WTC11 (cell line): ENCODE measurements at regions not wholly inside any gene's neighbourhood (a gene's known extent, or its start where the extent isn't known, plus 50 kb on each side); places are given as distances from the start of the nearest gene placed in this dataset.

Experiments used
- ATAC-seq: fragments of 200-7000 bp; cut with Tn5 transposase; 2 replicates; pipeline ENCODE4 v1.10.0; 2021; ENCODE audit warnings: mild to moderate bottlenecking, moderate library complexity
- CTCF ChIA-PET: fragments of 300-600 bp; sonication (Branson Sonifier 250); formaldehyde crosslinking; loops from one replicate; lab custom pipeline; 2021; ENCODE audit warnings: antibody characterized with exemption; lab: Charles Lee
- POLR2A ChIA-PET: fragments of 350-600 bp; sonication (Branson Sonifier 250); formaldehyde crosslinking; loops from one replicate; lab custom pipeline; 2021; ENCODE audit warnings: antibody characterized with exemption; lab: Charles Lee
- DNase-seq: peaks from one replicate; pipeline ENCODE4 v3.0.0; 2021; ENCODE audit warnings: low spot score
- H3K27ac Mint-ChIP-seq: 2 replicates; pipeline ENCODE4 v1.8.0; 2021; ENCODE audit warnings: mixed read lengths
- H3K27me3 Mint-ChIP-seq: 2 replicates; pipeline ENCODE4 v1.8.0; 2021; ENCODE audit warnings: low read depth, mild to moderate bottlenecking, moderate library complexity, mixed read lengths
- H3K36me3 Mint-ChIP-seq: 2 replicates; pipeline ENCODE4 v1.8.0; 2021; ENCODE audit warnings: mixed read lengths
- H3K4me1 Mint-ChIP-seq: 2 replicates; pipeline ENCODE4 v1.8.0; 2022; ENCODE audit warnings: mixed read lengths
- H3K4me3 Mint-ChIP-seq: 2 replicates; pipeline ENCODE4 v1.8.0; 2021; ENCODE audit warnings: mild to moderate bottlenecking, moderate library complexity, mixed read lengths
- H3K9me3 Mint-ChIP-seq: 2 replicates; pipeline ENCODE4 v1.8.0; 2021; ENCODE audit warnings: mixed read lengths
- AR ChIP-seq: fragments of 250-450 bp; sonication (Bioruptor Pico); IDR thresholded peaks from 2 replicates; pipeline ENCODE4 v1.9.0; 2021; ENCODE audit warnings: mild to moderate bottlenecking
- ATF2 ChIP-seq: sonication (generic); formaldehyde crosslinking; IDR thresholded peaks from 2 replicates; pipeline ENCODE4 v1.8.1; 2022; ENCODE audit warnings: low read depth, missing genetic modification reagents, borderline replicate concordance
- CREB1 ChIP-seq: sonication (generic); formaldehyde crosslinking; IDR thresholded peaks from 2 replicates; pipeline ENCODE4 v1.8.0; 2023; ENCODE audit warnings: mild to moderate bottlenecking, missing genetic modification reagents
- ELF4 ChIP-seq: sonication (generic); formaldehyde crosslinking; IDR thresholded peaks from 2 replicates; pipeline ENCODE4 v1.8.1; 2022; ENCODE audit warnings: low read depth, mild to moderate bottlenecking, moderate library complexity, missing genetic modification reagents
- ETV6 ChIP-seq: sonication (generic); formaldehyde crosslinking; IDR thresholded peaks from 2 replicates; pipeline ENCODE4 v1.8.1; 2022; ENCODE audit warnings: mild to moderate bottlenecking, missing genetic modification reagents
- GTF2I ChIP-seq: fragments of 250-450 bp; sonication (Bioruptor Pico); conservative IDR thresholded peaks from 2 replicates; pipeline ENCODE4 v1.4.0; 2021; ENCODE audit warnings: mild to moderate bottlenecking
- IRF2 ChIP-seq: sonication (generic); formaldehyde crosslinking; IDR thresholded peaks from 2 replicates; pipeline ENCODE4 v1.8.0; 2022; ENCODE audit warnings: low read depth, missing genetic modification reagents, borderline replicate concordance
- MYBL2 ChIP-seq: sonication (generic); formaldehyde crosslinking; IDR thresholded peaks from 2 replicates; pipeline ENCODE4 v1.8.1; 2023; ENCODE audit warnings: mild to moderate bottlenecking, moderate library complexity, missing genetic modification reagents
- NR3C1 ChIP-seq: sonication (generic); formaldehyde crosslinking; conservative IDR thresholded peaks from 2 replicates; pipeline ENCODE4 v1.8.1; 2023; ENCODE audit warnings: low read depth, mild to moderate bottlenecking, missing genetic modification reagents
- SMAD4 ChIP-seq: sonication (generic); formaldehyde crosslinking; IDR thresholded peaks from 2 replicates; pipeline ENCODE4 v1.8.0; 2022; ENCODE audit warnings: mild to moderate bottlenecking, missing genetic modification reagents
- USF1 ChIP-seq: sonication (generic); formaldehyde crosslinking; IDR thresholded peaks from 2 replicates; pipeline ENCODE4 v1.8.0; 2022; ENCODE audit warnings: mild to moderate bottlenecking, missing genetic modification reagents
- ZNF263 ChIP-seq: sonication (generic); formaldehyde crosslinking; IDR thresholded peaks from 2 replicates; pipeline ENCODE4 v1.8.1; 2022; ENCODE audit warnings: low read depth, mild to moderate bottlenecking, moderate library complexity, missing genetic modification reagents
- ZNF416 ChIP-seq: fragments of 250-450 bp; sonication (Bioruptor Pico); IDR thresholded peaks from 2 replicates; pipeline ENCODE4 v1.9.0; 2021; ENCODE audit warnings: mild to moderate bottlenecking, inconsistent platforms
- ZNF512 ChIP-seq: sonication (generic); formaldehyde crosslinking; IDR thresholded peaks from 2 replicates; pipeline ENCODE4 v1.8.1; 2022; ENCODE audit warnings: missing genetic modification reagents, borderline replicate concordance

- TF ChIP-seq ATF2 (CRISPR knock-in tag) = no peak
Measured at GRCh38 chr10:3365630-3366029, 193.0 kb upstream of the PITRM1 start (continued).

DNA sequence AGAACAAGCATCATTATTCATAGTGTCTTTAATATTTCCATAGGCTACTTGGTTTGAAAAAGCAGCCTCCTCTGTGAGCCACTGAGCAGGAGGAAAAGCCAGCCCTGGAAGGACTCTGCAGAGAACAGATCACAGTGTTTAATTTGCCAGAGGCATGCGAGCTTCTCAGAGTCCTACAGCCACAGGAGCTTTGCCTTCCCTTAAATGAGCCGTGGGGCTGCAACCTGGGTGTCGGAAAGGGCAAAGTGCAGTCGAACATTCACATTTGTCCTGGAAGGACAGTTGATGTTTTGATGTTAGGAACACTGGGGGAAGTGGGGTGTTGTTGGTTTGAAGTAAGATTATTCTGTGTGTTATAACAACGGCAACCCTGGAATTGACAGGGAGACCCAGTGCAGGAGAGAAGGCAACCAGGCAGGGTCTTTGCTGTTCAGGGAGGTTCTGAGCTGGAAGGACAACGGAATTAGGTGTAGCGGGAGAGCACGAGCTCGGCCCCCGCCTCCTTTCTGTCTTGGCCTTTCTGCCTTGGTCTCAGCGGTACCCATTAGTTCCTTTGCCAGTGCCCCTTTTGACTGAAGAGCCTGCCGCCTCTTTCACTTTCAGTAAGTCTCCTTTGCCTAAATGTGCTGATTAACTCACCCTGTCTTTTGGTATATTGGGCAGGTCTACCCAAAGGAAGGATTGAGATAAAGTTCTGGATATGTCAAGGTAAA, 192.3 kb upstream of the PITRM1 start:
- no peak overlapping the region for H3K27ac Mint-ChIP-seq
- ChIA-PET CTCF (no interaction called here), POLR2A (no interaction called here)
- no peak overlapping the region for H3K4me3 Mint-ChIP-seq
- H3K27me3 Mint-ChIP-seq = no peaks in the 10 kb centered on the region
- H3K36me3 Mint-ChIP-seq = peaks cover 32% of the 10 kb centered on the region
- peaks cover 35% of the 10 kb centered on the region for H3K9me3 Mint-ChIP-seq
- TF ChIP-seq ELF4 (CRISPR knock-in tag) (no peak), IRF2 (no peak), GTF2I (no peak), ETV6 (CRISPR knock-in tag) (no peak), USF1 (CRISPR knock-in tag) (no peak)
- ATAC-seq (no peak), DNase-seq (no peak)
- peaks cover 3% of the 10 kb centered on the region; the same call in 1 of the 2 replicates for H3K4me1 Mint-ChIP-seq

GRCh38 chr10:3363311-3364045, 190.9 kb upstream of the PITRM1 start:
- ATAC-seq (no peak), DNase-seq (no peak)
- peaks cover 40% of the 10 kb centered on the region for H3K36me3 Mint-ChIP-seq
- no peak for TF ChIP-seq MYBL2 (CRISPR knock-in tag)
- H3K4me1 Mint-ChIP-seq = no peaks in the 10 kb centered on the region
- no peaks in the 10 kb centered on the region for H3K27me3 Mint-ChIP-seq
- peaks cover 48% of the 10 kb centered on the region for H3K9me3 Mint-ChIP-seq
- no peak overlapping the region for H3K4me3 Mint-ChIP-seq
- ChIA-PET CTCF (no interaction called here), POLR2A (no interaction called here)
- H3K27ac Mint-ChIP-seq = no peak overlapping the region

GRCh38 chr10:3362394-3362793, 189.8 kb upstream of the PITRM1 start:
- no peak for TF ChIP-seq ZNF416
- Mint-ChIP-seq H3K4me1 (no peaks in the 10 kb centered on the region), H3K9me3 (peaks cover 58% of the 10 kb centered on the region), H3K36me3 (peaks cover 43% of the 10 kb centered on the region), H3K4me3 (no peak overlapping the region), H3K27me3 (peaks cover 3% of the 10 kb centered on the region; the same call in 1 of the 2 replicates), H3K27ac (no peak overlapping the region)
- ATAC-seq (no peak), DNase-seq (no peak)
- ChIA-PET POLR2A (no interaction called here), CTCF (no interaction called here)

DNA sequence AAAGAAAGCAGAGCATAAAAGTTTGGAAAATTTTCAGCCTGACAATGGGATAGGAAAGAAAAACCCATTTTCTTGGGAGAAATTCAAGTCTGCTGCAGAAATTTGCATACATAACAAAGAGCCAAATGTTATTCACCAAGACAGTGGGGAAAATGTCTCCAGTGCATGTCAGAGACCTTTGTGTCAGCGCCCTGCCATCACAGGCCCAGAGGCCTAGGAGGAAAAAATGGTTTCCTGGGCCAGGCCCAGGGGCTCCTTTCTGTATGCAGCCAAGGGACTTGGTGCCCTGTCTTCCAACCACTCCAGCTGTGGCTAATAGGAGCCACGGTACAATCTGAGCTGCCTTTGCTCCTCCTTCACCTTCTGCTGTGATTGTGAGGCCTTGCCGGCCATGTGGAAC, 189.1 kb upstream of the PITRM1 start:
- H3K4me1 Mint-ChIP-seq = no peaks in the 10 kb centered on the region
- ChIA-PET CTCF (no interaction called here), POLR2A (no interaction called here)
- H3K36me3 Mint-ChIP-seq = peaks cover 43% of the 10 kb centered on the region
- DNase-seq = no peak
- no peak for ATAC-seq
- peaks cover 63% of the 10 kb centered on the region for H3K9me3 Mint-ChIP-seq
- peaks cover 3% of the 10 kb centered on the region; the same call in 1 of the 2 replicates for H3K27me3 Mint-ChIP-seq
- H3K27ac Mint-ChIP-seq = no peak overlapping the region
- TF ChIP-seq SMAD4 (CRISPR knock-in tag) = no peak
- no peak for TF ChIP-seq AR (CRISPR knock-in tag)
- no peak for TF ChIP-seq ZNF263
- TF ChIP-seq ZNF512 (CRISPR knock-in tag) = no peak
- no peak for TF ChIP-seq CREB1 (CRISPR knock-in tag)
- TF ChIP-seq NR3C1 (CRISPR knock-in tag) = no peak
- no peak overlapping the region for H3K4me3 Mint-ChIP-seq
